HG03039 (cell line): ENCODE measurements at regions not wholly inside any gene's neighbourhood (a gene's known extent, or its start where the extent isn't known, plus 50 kb on each side); places are given as distances from the start of the nearest gene placed in this dataset.
A peak's percentile ranks its signal among the peaks of the same experiment; 100 is the strongest.

ENCODE experiments used
- ATAC-seq: cut with Tn5 transposase; IDR thresholded peaks from one replicate; pipeline ENCODE4 v1.9.1; 2021; ENCODE audit warnings: mild to moderate bottlenecking, moderate library complexity; ENCODE audit not compliant: unreplicated experiment

DNA sequence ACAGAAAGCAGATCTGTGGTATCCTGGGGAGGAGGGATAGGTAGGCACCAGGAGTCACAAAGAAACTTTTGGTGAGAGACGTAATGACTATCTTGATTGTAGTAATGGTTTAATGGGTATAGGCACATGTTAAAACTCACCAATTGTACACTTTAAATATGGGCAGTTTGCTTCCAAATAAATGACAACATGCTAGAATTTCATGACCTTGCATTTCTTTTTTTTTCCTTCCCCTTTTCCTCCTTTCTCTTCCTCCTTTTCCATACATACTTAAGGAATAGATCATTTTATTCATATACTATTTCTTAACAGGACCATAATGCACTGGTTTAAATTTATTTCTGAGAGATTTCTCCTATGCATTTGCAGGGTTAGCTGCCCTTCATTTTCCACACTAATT, 341.8 kb downstream of the TMEM182 start:
- no peak for ATAC-seq

DNA sequence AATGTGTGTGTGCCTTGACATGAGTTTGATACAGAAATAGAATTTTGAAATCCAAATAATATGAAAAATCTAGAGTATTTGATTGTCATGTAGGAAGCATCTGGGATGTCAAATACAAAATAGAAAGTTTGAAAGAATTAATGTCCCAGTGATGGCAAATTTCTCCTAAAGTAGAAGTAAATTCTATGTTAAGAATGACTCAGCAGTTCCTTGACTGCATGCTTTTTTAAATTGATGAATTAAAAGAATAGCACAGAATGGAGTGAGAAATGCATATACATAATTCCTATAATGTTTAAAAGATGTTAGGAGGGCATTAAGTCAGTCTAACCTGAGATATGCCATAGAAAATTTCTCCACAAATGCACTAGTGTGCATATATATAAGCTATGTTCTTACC, 357.5 kb downstream of the TMEM182 start:
- no peak for ATAC-seq

DNA sequence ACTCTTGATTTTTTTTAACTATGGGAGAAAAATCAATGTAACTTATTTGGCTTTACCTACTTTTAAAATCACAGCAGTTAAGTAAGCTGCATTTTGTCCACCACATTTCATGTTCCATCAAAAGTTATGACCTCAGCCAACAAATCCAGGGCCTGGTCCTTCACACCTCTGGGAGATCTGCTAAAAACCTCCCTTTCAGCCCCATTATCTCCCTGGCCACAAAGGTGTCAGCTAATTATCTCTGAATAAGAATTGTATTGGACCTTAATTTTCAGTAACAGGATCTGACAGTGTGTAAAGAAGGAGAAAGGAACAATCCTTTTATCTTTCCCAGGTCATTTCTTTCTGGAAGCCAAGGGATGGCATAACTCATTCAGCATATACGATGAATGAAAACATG, 359.3 kb downstream of the TMEM182 start:
- no peak for ATAC-seq

DNA sequence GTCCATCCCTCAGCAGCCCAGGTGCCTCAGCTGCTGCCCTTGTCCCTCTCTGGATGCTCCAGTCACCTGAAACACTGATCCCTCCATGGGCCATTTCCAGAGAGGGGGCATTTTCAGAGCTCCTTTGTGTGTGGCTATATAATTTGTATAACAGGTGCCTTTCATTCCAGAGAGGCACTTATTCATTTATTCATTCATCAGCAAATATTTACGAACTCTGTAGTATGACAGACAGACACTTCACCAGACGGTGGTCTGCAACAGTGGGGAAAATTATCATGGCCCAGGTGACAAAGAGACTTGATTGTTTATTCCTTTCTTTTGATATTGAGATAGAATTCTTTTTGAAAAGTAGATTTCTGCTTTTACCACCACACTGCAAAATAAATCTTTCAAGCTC, 361.7 kb downstream of the TMEM182 start:
- ATAC-seq: no peak

DNA sequence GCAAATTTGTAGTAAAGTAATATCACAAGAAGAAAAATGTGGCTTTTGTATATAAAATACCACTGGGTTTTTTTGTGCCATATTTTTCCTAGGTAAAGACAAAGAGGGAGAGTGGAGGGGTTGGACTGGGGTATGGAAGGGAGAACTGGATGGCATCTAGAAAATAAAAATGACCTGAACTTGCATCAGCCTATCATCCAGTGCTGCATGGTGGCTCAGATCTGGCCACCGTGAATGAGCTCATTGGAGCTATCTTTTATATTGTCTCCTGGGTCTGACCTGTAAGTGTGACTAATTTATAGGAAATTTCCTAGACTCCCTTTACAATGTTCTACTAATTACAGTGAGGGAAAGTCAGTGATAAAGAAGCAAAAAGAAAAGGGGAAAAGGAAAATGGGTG, 369.0 kb downstream of the TMEM182 start:
- ATAC-seq: no peak

DNA sequence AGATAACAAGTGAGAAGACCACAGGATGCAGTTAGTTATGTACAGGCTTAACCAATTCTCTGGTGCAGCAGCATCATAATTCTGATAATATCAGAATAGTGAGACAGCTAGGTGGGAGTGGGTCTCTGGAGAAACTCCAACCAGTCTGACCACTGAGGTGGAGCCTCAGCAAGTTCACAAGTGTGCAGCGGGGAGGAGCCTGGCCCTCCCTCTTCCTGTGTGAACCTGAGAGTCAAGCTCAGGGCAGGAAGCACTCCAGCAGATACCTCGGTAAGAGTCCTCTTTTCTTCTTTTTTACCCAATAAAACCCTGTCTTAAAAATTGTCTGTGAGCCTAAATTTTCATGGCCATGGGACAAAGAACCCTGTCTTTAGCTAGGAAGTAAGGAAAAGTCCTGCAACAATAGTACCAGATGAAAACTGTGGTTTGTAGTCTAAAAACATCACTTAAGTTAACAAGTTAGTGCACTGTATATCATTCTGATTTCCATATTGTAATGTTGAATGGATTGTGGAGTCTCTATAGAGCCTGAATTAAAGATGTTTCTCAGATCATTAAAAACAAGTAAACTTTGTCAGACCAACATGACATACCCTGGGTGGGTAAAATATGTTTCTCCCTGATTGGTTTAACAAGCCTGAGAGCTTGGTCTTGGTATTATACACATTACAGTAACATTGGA, 370.8 kb downstream of the TMEM182 start:
- no peak for ATAC-seq

DNA sequence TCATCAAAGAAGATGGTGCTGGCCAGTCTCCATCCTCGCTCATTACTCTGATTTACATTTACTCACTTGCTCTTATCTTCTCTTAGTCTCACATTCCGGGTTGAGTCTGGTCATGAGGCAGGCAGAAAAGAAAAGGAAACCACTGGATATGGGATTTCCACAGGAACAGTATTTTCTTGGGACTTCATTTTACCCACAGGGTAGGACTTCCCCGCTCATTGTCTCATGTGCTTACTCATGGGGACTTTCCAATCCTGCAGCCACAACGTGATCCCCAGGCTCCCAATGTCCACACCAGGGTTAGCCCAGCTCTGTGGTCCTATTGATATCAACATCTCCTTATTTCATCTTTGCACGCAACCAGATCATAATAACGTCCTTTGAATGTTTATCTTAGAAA, 373.8 kb downstream of the TMEM182 start:
- no peak for ATAC-seq

DNA sequence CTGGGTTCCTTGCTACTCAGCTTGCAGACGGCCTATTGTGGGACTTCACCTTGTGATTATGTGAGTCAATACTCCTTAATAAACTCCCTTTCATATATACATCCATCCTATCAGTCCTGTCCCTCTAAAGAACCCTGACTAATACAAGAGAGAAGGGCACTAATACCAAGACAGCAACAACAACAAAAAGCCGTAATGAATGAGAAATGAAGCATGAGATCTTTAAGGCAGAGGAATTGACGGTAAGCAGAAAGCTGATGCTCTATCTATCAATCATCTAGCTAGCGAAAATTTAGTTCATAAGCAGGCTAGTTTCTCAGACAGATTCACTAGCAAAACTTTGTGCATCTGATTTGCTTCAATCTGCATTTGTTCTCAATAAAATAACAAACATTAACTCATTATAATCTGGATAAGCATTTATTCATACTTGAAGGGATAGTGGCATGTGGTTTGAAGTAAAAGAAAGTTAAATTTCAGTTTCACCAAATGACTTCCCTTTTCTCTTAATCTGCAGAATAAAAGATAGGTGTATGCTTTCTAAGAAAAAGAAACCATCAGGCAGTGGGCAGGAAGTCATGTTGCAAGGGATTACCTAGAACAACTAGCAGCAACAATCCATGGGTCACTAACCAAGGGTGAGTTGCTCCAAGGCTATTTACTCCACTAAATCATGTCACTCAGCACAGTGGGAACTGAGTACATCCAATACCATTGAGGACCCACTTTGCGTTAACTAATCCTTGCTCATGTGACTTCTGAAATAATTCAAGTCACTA, 376.5 kb downstream of the TMEM182 start:
- no peak for ATAC-seq

DNA sequence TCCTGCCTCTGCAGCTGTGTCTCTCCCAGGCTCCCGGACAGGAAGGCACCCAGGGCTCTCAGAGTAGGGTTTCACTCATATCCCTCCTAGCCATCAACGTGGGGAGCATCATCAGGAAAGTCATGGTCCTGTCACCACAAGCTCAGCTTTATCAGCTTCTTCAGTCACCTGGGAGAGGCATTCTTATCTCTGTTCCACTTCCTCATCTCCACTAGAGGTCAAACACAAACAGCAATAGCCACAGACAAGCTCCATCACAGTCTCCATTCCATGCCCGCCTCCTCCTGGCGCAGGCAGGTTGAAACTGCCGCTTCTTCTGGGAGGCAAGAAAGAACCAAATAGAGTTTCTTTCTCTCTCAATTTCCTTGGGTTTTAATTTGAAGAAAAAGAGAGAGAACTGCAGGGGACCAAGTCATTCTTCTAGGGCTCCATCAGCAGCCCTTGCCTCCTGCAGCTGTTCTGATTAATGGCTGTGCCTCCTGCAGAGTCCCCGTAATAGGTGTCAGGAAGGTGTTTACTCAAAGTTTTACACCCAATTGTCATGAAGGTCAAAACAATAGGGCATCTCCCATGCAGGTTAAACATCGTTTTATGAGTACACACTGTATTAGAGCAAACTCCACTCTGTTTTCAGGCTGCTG, 377.9 kb downstream of the TMEM182 start:
- no peak for ATAC-seq

DNA sequence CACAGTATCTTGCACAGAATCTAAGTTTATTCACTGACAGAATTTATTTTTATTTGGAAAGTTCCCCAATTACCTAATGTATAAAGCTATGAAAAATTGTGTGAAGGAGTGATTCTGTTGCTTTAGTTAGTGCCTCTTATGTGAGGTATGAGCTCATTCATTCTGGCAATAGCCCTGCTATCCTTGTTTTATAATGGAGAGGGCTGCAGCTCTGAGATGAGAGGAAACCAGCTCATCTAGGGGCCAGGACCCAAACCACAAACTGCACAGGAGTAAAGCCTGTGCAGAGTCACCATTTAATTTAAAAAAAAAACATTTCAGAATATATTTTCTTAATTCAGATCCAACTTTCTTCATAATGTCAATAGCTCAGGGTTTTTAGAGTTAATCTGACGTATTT, 383.0 kb downstream of the TMEM182 start:
- ATAC-seq: no peak

DNA sequence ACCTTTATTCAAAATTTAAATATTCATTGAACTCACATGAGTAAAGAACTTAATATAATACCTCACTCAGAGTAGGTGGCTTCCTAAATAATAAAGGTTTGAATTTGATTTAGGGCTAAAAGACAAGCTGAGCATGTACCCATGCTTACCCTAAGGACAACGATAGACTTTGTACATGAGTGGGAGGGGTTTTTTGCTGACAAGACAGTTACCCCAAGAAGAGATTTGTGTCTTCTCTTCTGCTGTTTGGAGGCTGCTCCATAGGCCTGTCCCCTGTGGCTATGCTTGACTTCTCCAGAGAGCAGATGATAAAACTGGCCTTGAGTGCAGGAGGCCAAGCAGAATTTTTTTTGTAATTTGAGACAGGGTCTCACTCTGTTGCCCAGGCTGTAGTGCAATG, 383.9 kb downstream of the TMEM182 start:
- ATAC-seq: no peak

DNA sequence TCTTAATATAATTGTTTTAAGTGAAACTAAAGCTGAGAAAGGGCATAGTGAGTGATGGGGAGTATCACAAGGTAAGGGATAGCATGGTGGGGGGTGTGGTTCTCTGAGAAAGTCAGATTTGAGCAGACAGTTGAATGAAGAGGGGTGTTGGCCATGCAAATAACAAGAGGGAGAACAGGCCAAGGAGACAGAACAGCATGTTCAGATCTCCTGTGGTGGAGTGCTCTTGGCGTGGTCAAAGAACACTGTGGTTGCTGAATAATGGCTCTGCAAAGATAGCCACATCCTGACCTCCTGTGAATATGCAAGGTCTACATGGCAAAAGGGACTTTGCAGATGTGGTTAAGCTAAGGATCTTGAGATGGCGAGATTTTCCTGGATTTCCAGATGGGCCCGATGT, 389.2 kb downstream of the TMEM182 start:
- no peak for ATAC-seq

DNA sequence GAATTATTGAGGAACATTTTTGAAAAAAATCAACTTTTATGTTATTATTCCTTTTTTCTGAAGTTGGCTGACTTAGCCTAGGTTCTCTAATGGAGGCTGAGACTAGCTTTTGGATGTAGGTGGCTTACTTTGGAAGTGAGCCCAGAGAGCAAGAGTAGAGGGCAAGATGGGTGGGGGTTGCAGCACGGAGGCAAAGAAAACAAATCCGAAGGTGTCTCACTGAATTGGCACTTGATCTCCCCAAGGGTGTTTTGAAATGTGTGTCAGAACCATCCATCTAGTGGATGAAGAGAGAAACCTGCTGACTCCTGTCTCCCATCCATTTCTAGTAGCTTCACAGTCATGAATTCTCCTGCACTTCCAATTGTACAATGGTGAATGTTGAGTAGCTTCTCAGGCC, 390.7 kb downstream of the TMEM182 start:
- no peak for ATAC-seq

DNA sequence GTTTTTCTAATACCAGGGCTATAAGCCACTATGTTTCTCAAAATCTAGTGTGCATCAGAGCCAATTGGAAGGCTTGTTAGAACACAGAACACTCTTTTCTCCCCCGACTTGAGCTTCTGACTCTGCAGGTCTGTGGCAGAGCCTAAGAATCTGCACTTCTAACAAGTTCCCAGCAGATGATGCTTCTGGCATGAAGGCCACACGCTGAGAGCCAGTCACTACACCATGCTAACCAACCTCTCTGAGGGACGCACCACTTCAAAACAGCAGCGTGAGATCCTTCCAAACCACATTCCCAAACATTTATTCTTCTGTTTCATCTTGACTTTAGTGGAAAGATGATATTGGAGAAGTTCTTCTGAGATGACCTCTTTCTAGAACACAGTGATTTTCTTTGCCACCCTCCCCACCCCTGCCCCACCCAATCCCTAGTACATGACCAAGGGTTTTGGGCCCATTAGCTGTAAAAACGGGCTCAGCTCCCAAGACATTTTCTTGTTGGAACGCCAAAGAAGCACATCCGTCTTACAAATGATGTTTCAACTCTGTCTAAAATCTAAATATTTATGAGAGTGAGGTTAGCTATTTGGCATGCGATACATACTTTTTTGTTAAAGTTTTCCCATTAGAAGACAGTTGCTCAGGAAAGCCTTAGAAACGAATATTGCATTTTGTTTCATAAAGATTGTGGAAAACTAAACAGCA, 391.9 kb downstream of the TMEM182 start:
- no peak for ATAC-seq

DNA sequence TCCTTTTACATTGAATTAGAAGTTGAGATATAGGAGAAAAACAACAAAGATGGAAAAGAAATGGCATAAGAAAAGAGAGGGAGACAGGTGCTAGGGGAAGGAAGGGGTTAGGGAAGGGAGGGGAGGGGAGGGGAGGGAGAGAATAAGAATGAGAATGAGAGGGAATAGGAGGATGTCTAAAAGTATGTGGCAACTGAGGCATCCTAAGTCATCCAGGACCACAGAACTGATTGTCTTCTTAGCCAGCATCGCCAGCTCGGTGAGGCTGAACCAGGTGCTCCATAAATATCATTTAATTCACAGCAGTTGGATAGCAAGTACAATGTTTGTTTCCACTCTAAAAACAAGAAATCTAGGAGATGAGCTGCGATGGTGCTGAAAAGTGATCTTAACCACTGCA, 393.5 kb downstream of the TMEM182 start:
- no peak for ATAC-seq

DNA sequence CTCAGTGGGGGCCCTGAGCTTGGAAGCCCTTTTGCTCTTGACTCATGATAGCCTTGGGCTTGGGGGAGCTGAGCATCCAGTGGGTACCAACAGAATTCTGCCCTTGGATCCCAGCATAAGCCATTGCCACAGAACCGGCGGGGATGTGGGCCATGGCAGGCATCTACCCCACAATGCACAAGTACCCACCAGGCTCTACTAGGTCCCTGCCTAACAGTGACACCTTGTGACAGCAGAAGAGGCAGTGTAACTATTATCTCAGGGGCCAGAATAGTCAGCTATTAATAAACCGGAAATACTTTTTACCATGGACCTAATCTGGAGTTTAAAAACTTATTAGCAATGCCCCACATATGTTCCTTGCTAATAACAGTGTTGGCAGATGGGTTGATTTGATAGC, 397.2 kb downstream of the TMEM182 start:
- ATAC-seq: no peak

DNA sequence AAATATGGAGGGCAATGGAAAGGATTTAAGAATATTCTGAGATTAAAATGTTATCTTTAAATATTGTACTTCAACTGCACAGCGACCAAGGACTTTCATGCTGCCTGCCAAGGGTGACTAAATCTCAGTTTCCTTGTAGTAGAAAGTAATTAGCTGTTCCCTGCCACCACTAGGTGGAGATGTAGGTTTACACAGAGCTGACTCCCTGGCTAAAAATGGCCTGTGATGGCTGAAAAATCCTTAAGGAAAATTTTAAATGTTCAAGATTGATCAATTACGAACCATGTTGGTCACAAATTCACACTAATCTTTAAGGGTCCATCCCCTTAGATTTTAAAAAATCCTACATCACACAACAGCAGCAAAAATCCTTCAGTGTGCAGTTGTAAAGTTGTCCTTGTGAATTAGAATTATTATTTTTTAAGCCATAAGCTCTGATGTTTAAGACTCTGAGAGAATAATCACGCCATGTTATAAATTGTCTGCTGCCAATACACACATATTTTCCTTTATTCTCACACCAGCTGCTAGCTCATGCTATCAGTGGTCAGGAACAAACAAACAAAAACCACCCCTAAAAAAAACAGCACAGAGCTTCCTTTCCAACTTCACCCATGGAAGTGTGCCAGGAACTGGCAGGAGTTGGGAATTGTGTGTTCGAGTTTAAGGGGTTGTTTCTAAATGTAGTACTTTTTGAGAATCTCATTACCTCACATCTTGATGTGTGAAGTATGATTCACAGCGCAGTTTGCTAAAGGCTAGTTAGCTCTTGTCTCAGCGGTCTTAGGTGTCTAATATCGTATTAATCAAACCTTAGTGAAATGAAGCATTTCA, 399.8 kb downstream of the TMEM182 start:
- peak; percentile 51 for ATAC-seq

DNA sequence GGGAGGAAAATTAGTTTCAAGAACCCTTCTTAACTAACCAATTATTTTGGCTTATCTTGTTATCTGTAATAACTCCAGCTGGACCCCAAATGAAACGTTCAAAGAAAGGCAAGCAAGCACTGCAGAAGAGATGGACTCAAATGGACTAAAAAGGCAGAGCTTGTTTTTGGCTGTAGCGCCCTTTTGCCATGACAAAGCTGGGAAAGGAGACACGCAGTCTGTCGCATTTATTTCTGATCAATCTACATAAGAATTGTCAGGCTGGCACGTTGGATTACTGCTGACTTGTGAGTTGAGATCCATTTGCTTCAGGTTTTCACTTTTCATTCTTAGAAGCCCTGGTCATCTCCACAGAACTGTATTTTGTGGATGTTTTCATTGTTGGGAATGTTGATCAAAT, 402.9 kb downstream of the TMEM182 start:
- no peak for ATAC-seq

DNA sequence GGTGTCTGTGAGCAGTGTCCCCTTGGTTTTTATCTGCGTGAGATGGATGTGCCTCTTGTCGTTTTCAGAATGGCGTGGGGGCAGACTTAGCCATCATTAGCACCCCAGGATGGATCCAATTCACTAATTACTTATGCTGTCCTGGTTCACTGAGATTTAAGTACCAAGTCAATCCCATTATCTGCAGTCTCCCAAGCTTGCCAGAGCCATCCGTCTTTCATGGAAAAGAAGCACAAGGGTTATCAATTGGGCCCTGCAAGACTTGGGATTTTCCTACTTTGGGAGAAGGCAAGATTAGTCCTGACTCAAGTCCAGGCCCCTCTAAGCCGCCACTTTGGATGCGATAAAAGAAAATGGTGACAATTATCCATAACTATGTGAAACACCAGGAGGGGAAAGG, 404.0 kb downstream of the TMEM182 start:
- ATAC-seq: no peak

DNA sequence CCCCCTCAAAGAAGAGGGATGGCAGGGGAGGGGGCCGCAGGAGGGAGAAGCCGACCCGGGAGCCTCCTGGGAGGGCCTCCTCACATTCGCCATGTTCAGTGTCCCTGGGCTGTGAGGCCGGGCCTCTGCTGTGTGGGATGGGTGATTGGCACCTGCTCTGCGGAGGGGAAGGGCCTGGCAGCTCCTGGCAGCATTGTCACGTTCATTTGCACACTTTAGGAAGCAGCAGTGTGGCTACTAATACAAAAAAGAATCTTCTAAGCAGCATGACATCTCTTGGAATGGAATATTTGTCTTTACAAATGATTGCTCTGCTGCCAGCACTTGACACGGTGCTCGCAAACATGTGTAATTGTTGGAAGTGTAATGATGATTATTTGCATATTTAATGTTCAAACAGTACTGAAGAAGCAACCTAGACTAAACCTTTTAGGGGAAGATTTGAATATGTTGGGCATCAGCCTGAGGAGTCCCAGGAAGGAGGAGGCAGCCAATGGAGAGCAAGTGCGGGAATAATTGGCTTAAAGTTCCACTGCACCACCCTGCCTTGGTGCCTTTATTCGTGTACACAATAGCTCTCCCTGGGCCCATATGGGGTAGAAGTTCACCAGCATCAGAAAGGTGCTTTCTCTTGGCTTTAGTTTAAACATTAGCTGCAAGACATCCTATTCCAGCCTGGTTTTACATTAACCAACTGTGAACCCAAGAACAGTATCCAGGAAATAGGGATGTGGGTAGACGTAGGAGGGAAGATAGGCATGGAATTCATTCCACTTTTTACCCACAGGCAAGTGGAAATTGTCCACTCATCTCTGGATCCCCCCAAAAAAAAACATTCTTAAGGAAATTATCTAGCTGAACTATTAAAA, 404.9 kb downstream of the TMEM182 start:
- ATAC-seq: no peak
